IMR-90 (cell line): ENCODE measurements at regions not wholly inside any gene's neighbourhood (a gene's known extent, or its start where the extent isn't known, plus 50 kb on each side); places are given as distances from the start of the nearest gene placed in this dataset.

Experiments
- ATAC-seq: fragments of 200-7000 bp; cut with Tn5 transposase; 2 replicates; pipeline ENCODE4 v1.9.1; 2020; ENCODE audit warnings: low read depth, mild to moderate bottlenecking, moderate library complexity
- BruUV-seq: library from RNA; stranded (reverse); fragments of 400-500 nt; replicated peaks from 2 replicates; lab custom pipeline; 2021; lab: Mats Ljungman, UMichigan
- CTCF ChIA-PET: fragments of 300-600 bp; formaldehyde crosslinking; extraction: SDS; loops from one replicate; lab custom pipeline; 2021; ENCODE audit warnings: antibody characterized with exemption; lab: Yijun Ruan, JAX
- POLR2A ChIA-PET: fragments of 300-600 bp; sonication (Branson Sonifier 250); formaldehyde crosslinking; loops from one replicate; lab custom pipeline; 2022; ENCODE audit warnings: antibody characterized with exemption; ENCODE audit not compliant: unreplicated experiment; lab: Charles Lee
- DNase-seq: peaks from one replicate; pipeline ENCODE4 v3.0.0; 2013
- H2AFZ ChIP-seq: replicated peaks from 2 replicates; pipeline ENCODE3; 2013; ENCODE audit warnings: low read length, mild to moderate bottlenecking; ENCODE audit not compliant: poor library complexity
- H2AK5ac ChIP-seq: 2 replicates; pipeline ENCODE4 v1.6.1; 2013; ENCODE audit warnings: low read depth, low read length, inconsistent platforms
- H2AK9ac ChIP-seq: replicated peaks from 2 replicates; pipeline ENCODE3; 2013; ENCODE audit warnings: mild to moderate bottlenecking, low read depth, low read length, moderate library complexity; ENCODE audit not compliant: poor library complexity
- H2BK120ac ChIP-seq: 2 replicates; pipeline ENCODE4 v1.6.1; 2013; ENCODE audit warnings: low read depth, low read length, inconsistent platforms
- H2BK15ac ChIP-seq: 3 replicates; pipeline ENCODE4 v1.6.1; 2013; ENCODE audit warnings: low read depth, low read length, inconsistent platforms
- H2BK20ac ChIP-seq: 2 replicates; pipeline ENCODE4 v1.6.1; 2013; ENCODE audit warnings: low read depth, mild to moderate bottlenecking, inconsistent platforms, low read length, moderate library complexity
- H2BK5ac ChIP-seq: 2 replicates; pipeline ENCODE4 v1.6.1; 2013; ENCODE audit warnings: mild to moderate bottlenecking, low read depth, low read length, inconsistent platforms; ENCODE audit not compliant: poor library complexity, severe bottlenecking
- H3K14ac ChIP-seq: replicated peaks from 2 replicates; pipeline ENCODE4 v1.6.1; 2013; ENCODE audit warnings: low read depth, low read length, inconsistent platforms
- H3K18ac ChIP-seq: 2 replicates; pipeline ENCODE4 v1.6.1; 2013; ENCODE audit warnings: low read depth, low read length, control low read depth
- H3K23ac ChIP-seq: 2 replicates; pipeline ENCODE4 v1.6.1; 2013; ENCODE audit warnings: low read depth, low read length, inconsistent platforms
- H3K27ac ChIP-seq: 2 replicates; pipeline ENCODE4 v1.5.1; 2013; ENCODE audit warnings: mild to moderate bottlenecking, control low read depth, low read length; ENCODE audit not compliant: insufficient read depth
- H3K27me3 ChIP-seq: 2 replicates; pipeline ENCODE4 v1.6.1; 2013; ENCODE audit warnings: low read length; ENCODE audit not compliant: control insufficient read depth, insufficient read depth
- H3K36me3 ChIP-seq: 2 replicates; pipeline ENCODE4 v1.6.1; 2013; ENCODE audit warnings: low read length, mixed read lengths; ENCODE audit not compliant: control insufficient read depth, insufficient read depth
- H3K4ac ChIP-seq: 2 replicates; pipeline ENCODE4 v1.6.1; 2013; ENCODE audit warnings: low read depth, low read length, inconsistent platforms
- H3K4me1 ChIP-seq: 2 replicates; pipeline ENCODE4 v1.6.1; 2013; ENCODE audit warnings: low read length, mixed read lengths; ENCODE audit not compliant: control insufficient read depth, insufficient read depth
- H3K4me2 ChIP-seq: 2 replicates; pipeline ENCODE4 v1.6.1; 2013; ENCODE audit warnings: low read depth, mild to moderate bottlenecking, control low read depth, low read length, moderate library complexity
- H3K4me3 ChIP-seq: 2 replicates; pipeline ENCODE4 v1.5.1; 2013; ENCODE audit warnings: low read depth, mild to moderate bottlenecking, control low read depth, low read length, moderate library complexity; ENCODE audit not compliant: insufficient read depth
- H3K56ac ChIP-seq: 2 replicates; pipeline ENCODE4 v1.6.1; 2013; ENCODE audit warnings: low read length, inconsistent platforms; ENCODE audit not compliant: insufficient read depth; ENCODE audit errors: extremely low read depth
- H3K79me1 ChIP-seq, 2 experiments: 2 replicates each; pipeline ENCODE4 v1.6.1; 2013; ENCODE audit warnings: low read length in 2 of 2, inconsistent platforms in 1 of 2, low read depth in 1 of 2
- H3K9ac ChIP-seq: 2 replicates; pipeline ENCODE4 v1.6.1; 2013; ENCODE audit warnings: low read depth, low read length, control low read depth
- H3K9me1 ChIP-seq: 2 replicates; pipeline ENCODE4 v1.6.1; 2013; ENCODE audit warnings: low read length, inconsistent platforms; ENCODE audit not compliant: insufficient read depth
- H3K9me3 ChIP-seq: 2 replicates; pipeline ENCODE4 v1.6.1; 2013; ENCODE audit warnings: low read length; ENCODE audit not compliant: control insufficient read depth, insufficient read depth
- H4K20me1 ChIP-seq: 2 replicates; pipeline ENCODE4 v1.6.1; 2013; ENCODE audit warnings: low read length, inconsistent platforms; ENCODE audit not compliant: insufficient read depth
- H4K5ac ChIP-seq: 2 replicates; pipeline ENCODE4 v1.6.1; 2013; ENCODE audit warnings: mild to moderate bottlenecking, low read depth, low read length, control low read depth
- H4K8ac ChIP-seq, 2 experiments: 2 replicates each; pipeline ENCODE4 v1.6.1; 2013; ENCODE audit warnings: low read depth in 2 of 2, low read length in 2 of 2, control low read depth in 1 of 2, inconsistent platforms in 1 of 2
- H4K91ac ChIP-seq: 2 replicates; pipeline ENCODE4 v1.6.1; 2013; ENCODE audit warnings: low read depth, low read length, inconsistent platforms; ENCODE audit not compliant: insufficient read depth
- NFE2L2 ChIP-seq: fragments of 150-350 bp; IDR thresholded peaks from 2 replicates; pipeline ENCODE4 v1.6.1; 2016; ENCODE audit warnings: low read depth, mild to moderate bottlenecking, low read length
- RAD21 ChIP-seq: IDR thresholded peaks from 2 replicates; pipeline ENCODE4 v1.6.1; 2012; ENCODE audit warnings: low read length, improper control_type of control experiment
- RFX5 ChIP-seq: IDR thresholded peaks from 2 replicates; pipeline ENCODE4 v1.8.0; 2012; ENCODE audit warnings: low read depth, mild to moderate bottlenecking, low read length, moderate library complexity
- WGBS, 2 experiments: methylation state at CpG; one replicate each; pipeline versions ENCODE4 v1.1.5 to v1.1.7; 2013; ENCODE audit warnings: missing lambda C conversion rate in 2 of 2; ENCODE audit not compliant: insufficient read length in 1 of 2; ENCODE audit errors: extremely low coverage in 2 of 2; 5-methylcytosine and 5-hydroxymethylcytosine counted together
- dilution Hi-C: fragments of 300-500 bp; cut with HindIII; formaldehyde crosslinking; loops from one replicate; pipeline ENCODE4 v1.14.3; 2018; ENCODE audit warnings: low sequenced_read_pairs; ENCODE audit not compliant: unreplicated experiment
- in situ Hi-C: fragments of 300-500 bp; cut with MboI; formaldehyde crosslinking; loops from 3 replicates; pipeline ENCODE4 v1.14.3; 2019; ENCODE audit warnings: low sequenced_read_pairs, inconsistent platforms, mixed read lengths
- intact Hi-C: fragments of 100-400 bp; cut with micrococcal nuclease; formaldehyde crosslinking; loops from 2 replicates; pipeline ENCODE4 v1.10.0; 2022
- TF ChIP-seq, protein P1 (sequence below): conservative IDR thresholded peaks from 2 replicates; pipeline ENCODE4 v1.5.1; 2012; ENCODE audit warnings: mild to moderate bottlenecking, low read depth, low read length, improper control_type of control experiment
- TF ChIP-seq, protein P2 (sequence below): fragments of 150-350 bp; IDR thresholded peaks from 2 replicates; pipeline ENCODE4 v1.6.1; 2017; ENCODE audit warnings: mild to moderate bottlenecking, antibody characterized with exemption, low read length, low read depth

DNA sequence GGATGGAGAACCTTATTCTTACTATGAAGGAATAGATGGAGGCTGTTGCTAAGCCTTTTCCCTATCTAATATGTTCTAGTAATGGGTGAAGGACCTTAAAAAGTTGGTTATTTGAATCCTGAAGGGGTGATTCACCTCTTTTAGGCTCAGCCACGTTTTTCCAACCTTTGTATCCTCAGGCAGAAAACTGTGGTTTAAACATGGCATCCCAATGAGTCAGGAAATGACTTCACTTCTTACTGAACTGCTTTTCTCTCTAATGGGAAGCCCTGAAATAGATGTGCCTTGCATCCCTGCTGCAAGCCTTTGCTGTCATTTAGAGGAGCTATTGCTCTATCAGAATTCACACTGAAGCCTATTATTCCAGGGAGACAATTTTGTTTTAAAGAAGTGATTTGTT is 191.0 kb upstream of the ARX start:
- H2BK120ac ChIP-seq, result no peak overlapping the region
- CTCF ChIA-PET, result no interaction called here
- H2AK5ac ChIP-seq, result no peak overlapping the region
- ATAC-seq (no peak), DNase-seq (peak; percentile 17)
- POLR2A ChIA-PET, result no interaction called here
- no peaks in the 10 kb centered on the region for H3K4me1 ChIP-seq
- no peaks in the 10 kb centered on the region for H3K79me1 ChIP-seq
- H4K20me1 ChIP-seq, result no peaks in the 10 kb centered on the region
- intact Hi-C loops (no loop called here), in situ Hi-C loops (no loop called here), dilution Hi-C loops (no loop called here)
- H3K27me3 ChIP-seq, result no peaks in the 10 kb centered on the region
- no peak overlapping the region for H2BK5ac ChIP-seq
- no peak overlapping the region for H4K8ac ChIP-seq
- H4K5ac ChIP-seq, result no peak overlapping the region
- no peak overlapping the region for H2BK15ac ChIP-seq
- H3K18ac ChIP-seq, result no peak overlapping the region
- H3K23ac ChIP-seq, result no peak overlapping the region
- no peak overlapping the region for H2AFZ ChIP-seq
- no peak overlapping the region for H2AK9ac ChIP-seq
- no peak overlapping the region for H3K4me2 ChIP-seq
- 20% methylated on average over 1 of the region's 1 CpG; no CpG with 5 or more reads in 1 of the 2 experiments for whole genome bisulfite sequencing, 2 experiments
- no peak overlapping the region for H3K56ac ChIP-seq
- BruUV-seq, result no TSS peak
- no peak overlapping the region for H3K14ac ChIP-seq
- no peak overlapping the region for H3K27ac ChIP-seq
- H3K9me3 ChIP-seq, result no peaks in the 10 kb centered on the region
- H3K9ac ChIP-seq, result no peak overlapping the region
- H2BK20ac ChIP-seq, result no peak overlapping the region
- TF ChIP-seq NFE2L2 (no peak), RAD21 (no peak), RFX5 (no peak)
- TF ChIP-seq, protein P1, sequence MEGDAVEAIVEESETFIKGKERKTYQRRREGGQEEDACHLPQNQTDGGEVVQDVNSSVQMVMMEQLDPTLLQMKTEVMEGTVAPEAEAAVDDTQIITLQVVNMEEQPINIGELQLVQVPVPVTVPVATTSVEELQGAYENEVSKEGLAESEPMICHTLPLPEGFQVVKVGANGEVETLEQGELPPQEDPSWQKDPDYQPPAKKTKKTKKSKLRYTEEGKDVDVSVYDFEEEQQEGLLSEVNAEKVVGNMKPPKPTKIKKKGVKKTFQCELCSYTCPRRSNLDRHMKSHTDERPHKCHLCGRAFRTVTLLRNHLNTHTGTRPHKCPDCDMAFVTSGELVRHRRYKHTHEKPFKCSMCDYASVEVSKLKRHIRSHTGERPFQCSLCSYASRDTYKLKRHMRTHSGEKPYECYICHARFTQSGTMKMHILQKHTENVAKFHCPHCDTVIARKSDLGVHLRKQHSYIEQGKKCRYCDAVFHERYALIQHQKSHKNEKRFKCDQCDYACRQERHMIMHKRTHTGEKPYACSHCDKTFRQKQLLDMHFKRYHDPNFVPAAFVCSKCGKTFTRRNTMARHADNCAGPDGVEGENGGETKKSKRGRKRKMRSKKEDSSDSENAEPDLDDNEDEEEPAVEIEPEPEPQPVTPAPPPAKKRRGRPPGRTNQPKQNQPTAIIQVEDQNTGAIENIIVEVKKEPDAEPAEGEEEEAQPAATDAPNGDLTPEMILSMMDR, result no peak
- TF ChIP-seq, protein P2, sequence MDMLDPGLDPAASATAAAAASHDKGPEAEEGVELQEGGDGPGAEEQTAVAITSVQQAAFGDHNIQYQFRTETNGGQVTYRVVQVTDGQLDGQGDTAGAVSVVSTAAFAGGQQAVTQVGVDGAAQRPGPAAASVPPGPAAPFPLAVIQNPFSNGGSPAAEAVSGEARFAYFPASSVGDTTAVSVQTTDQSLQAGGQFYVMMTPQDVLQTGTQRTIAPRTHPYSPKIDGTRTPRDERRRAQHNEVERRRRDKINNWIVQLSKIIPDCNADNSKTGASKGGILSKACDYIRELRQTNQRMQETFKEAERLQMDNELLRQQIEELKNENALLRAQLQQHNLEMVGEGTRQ, result no peak
- H3K36me3 ChIP-seq, result no peaks in the 10 kb centered on the region
- H3K4me3 ChIP-seq, result no peak overlapping the region
- no peak overlapping the region for H4K91ac ChIP-seq
- no peaks in the 10 kb centered on the region for H3K9me1 ChIP-seq
- H3K4ac ChIP-seq, result no peak overlapping the region
